ENCODE measurements at regions not wholly inside any gene's neighbourhood (a gene's known extent, or its start where the extent isn't known, plus 50 kb on each side); places are given as distances from the start of the nearest gene placed in this dataset.
"Not testable (repeated sequence)": the region's sequence is repeated elsewhere in the genome, so short reads cannot be mapped to it uniquely, and the experiment has no call there.

GRCh38 chr2:89027115-89027514 is 335.6 kb downstream of the RPIA start:
- DNase-seq, result not testable (repeated sequence)

GRCh38 chr2:89027536-89027935 is 336.1 kb downstream of the RPIA start:
- not testable (repeated sequence) for DNase-seq

GRCh38 chr2:89029257-89029656 is 337.8 kb downstream of the RPIA start:
- not testable (repeated sequence) for DNase-seq

- DNase-seq, result peak; percentile 2
These were observed 356.9 kb downstream of the RPIA start for GRCh38 chr2:89048138-89049066.

GRCh38 chr2:89058616-89059015 is 367.1 kb downstream of the RPIA start:
- DNase-seq, result not testable (repeated sequence)

- DNase-seq, result not testable (repeated sequence)
These were observed 369.7 kb downstream of the RPIA start for GRCh38 chr2:89061174-89061573.

GRCh38 chr2:89076771-89077170 is 385.3 kb downstream of the RPIA start:
- DNase-seq, result not testable (repeated sequence)

- DNase-seq, result not testable (repeated sequence)
These were observed 401.4 kb downstream of the RPIA start for GRCh38 chr2:89092911-89093310.

- not testable (repeated sequence) for DNase-seq
These were observed 403.6 kb downstream of the RPIA start for GRCh38 chr2:89095060-89095459.

GRCh38 chr2:89102587-89102986 is 411.1 kb downstream of the RPIA start:
- DNase-seq, result not testable (repeated sequence)

GRCh38 chr2:89106369-89107019 is 415.0 kb downstream of the RPIA start:
- DNase-seq, result not testable (repeated sequence)

- not testable (repeated sequence) for DNase-seq
These were observed 421.0 kb downstream of the RPIA start for GRCh38 chr2:89112434-89112833.

GRCh38 chr2:89113286-89113685 is 421.8 kb downstream of the RPIA start:
- not testable (repeated sequence) for DNase-seq

GRCh38 chr2:89129440-89129839 is 438.0 kb downstream of the RPIA start:
- DNase-seq, result not testable (repeated sequence)

- not testable (repeated sequence) for DNase-seq
These were observed 439.3 kb downstream of the RPIA start for GRCh38 chr2:89130665-89131308.

GRCh38 chr2:89142959-89143358 is 451.5 kb downstream of the RPIA start:
- DNase-seq, result not testable (repeated sequence)

- DNase-seq, result not testable (repeated sequence)
These were observed 453.9 kb downstream of the RPIA start for GRCh38 chr2:89145342-89145741.

- DNase-seq, result not testable (repeated sequence)
These were observed 456.8 kb downstream of the RPIA start for GRCh38 chr2:89148256-89148655.

GRCh38 chr2:89151699-89152098 is 460.2 kb downstream of the RPIA start:
- not testable (repeated sequence) for DNase-seq

GRCh38 chr2:89152501-89152900 is 461.0 kb downstream of the RPIA start:
- not testable (repeated sequence) for DNase-seq

GRCh38 chr2:89153210-89153609 is 461.7 kb downstream of the RPIA start:
- not testable (repeated sequence) for DNase-seq

- DNase-seq, result not testable (repeated sequence)
These were observed 462.8 kb downstream of the RPIA start for GRCh38 chr2:89154247-89154682.

- DNase-seq, result not testable (repeated sequence)
These were observed 468.8 kb downstream of the RPIA start for GRCh38 chr2:89160306-89160705.

Data from NCI-H1436 (cell line).